ENCODE measurements at regions not wholly inside any gene's neighbourhood (a gene's known extent, or its start where the extent isn't known, plus 50 kb on each side); places are given as distances from the start of the nearest gene placed in this dataset.

GRCh38 chr4:186931519-186931918, 207.9 kb upstream of the FAT1 start:
- no peak for TF ChIP-seq GATA2 (IDR thresholded peaks at IDR 0.05; ENCODE audit: low read depth, low read length)
- TF ChIP-seq GATA3 (IDR thresholded peaks at IDR 0.05; ENCODE audit: low read depth, low read length): no peak
